Colonic mucosa (tissue), 4 donors: ENCODE measurements at regions not wholly inside any gene's neighbourhood (a gene's known extent, or its start where the extent isn't known, plus 50 kb on each side); places are given as distances from the start of the nearest gene placed in this dataset.

Experiments
- DNase-seq: peaks from one replicate; pipeline ENCODE4 v3.0.0-alpha.2; 2020
- H3K27ac ChIP-seq: fragments of 200-600 bp; one replicate; pipeline ENCODE4 v1.8.0; 2021
- H3K27me3 ChIP-seq: fragments of 200-600 bp; one replicate; pipeline ENCODE4 v1.8.0; 2021
- H3K36me3 ChIP-seq: fragments of 200-600 bp; one replicate; pipeline ENCODE4 v1.8.0; 2021
- H3K4me1 ChIP-seq: fragments of 200-600 bp; one replicate; pipeline ENCODE4 v1.8.0; 2021; ENCODE audit warnings: mild to moderate bottlenecking
- H3K4me3 ChIP-seq: fragments of 200-600 bp; one replicate; pipeline ENCODE4 v1.8.0; 2021
- H3K9ac ChIP-seq, 2 donors: one replicate each; pipeline ENCODE4 v1.7.0; 2013; ENCODE audit warnings: control low read depth in 2 of 2, low read depth in 2 of 2, low read length in 2 of 2
- H3K9me3 ChIP-seq: fragments of 200-600 bp; one replicate; pipeline ENCODE4 v1.8.0; 2021
- CTCF ChIP-seq: fragments of 200-600 bp; IDR thresholded peaks from one replicate; pipeline ENCODE4 v1.8.0; 2022; ENCODE audit warnings: antibody characterized with exemption, mild to moderate bottlenecking
- intact Hi-C: fragments of 100-400 bp; cut with DNase I; formaldehyde crosslinking; loops from one replicate; pipeline ENCODE4 v1.14.1; 2022
- donor health status: healthy.
- donor health status: DM: no; HTN: no; CAD: no.
- donor health status: DM: no; HTN: no; CAD: no.

GRCh38 chr4:107275225-107275624 is 239.1 kb upstream of the DKK2 start:
- no peak for DNase-seq
- no peak for TF ChIP-seq CTCF
- H3K36me3 ChIP-seq, result no peaks in the 10 kb centered on the region
- no peak overlapping the region for H3K4me3 ChIP-seq
- no peak overlapping the region for H3K9ac ChIP-seq
- H3K27ac ChIP-seq, result no peak overlapping the region
- no peaks in the 10 kb centered on the region for H3K9me3 ChIP-seq
- no peaks in the 10 kb centered on the region for H3K27me3 ChIP-seq
- intact Hi-C loops, result no loop called here
- H3K4me1 ChIP-seq, result no peaks in the 10 kb centered on the region

- Histone ChIP-seq H3K27me3 (no peaks in the 10 kb centered on the region), H3K4me3 (no peak overlapping the region), H3K36me3 (no peaks in the 10 kb centered on the region), H3K9me3 (no peaks in the 10 kb centered on the region), H3K9ac (no peak overlapping the region), H3K4me1 (no peaks in the 10 kb centered on the region), H3K27ac (no peak overlapping the region)
- intact Hi-C loops, result no loop called here
- TF ChIP-seq CTCF, result no peak
- DNase-seq, result no peak
These were observed 234.5 kb upstream of the DKK2 start for GRCh38 chr4:107270614-107271013.

- intact Hi-C loops, result no loop called here
- TF ChIP-seq CTCF, result no peak
- H3K4me1 ChIP-seq, result no peaks in the 10 kb centered on the region
- DNase-seq, result no peak
- H3K27me3 ChIP-seq, result no peaks in the 10 kb centered on the region
- H3K27ac ChIP-seq, result no peak overlapping the region
- no peak overlapping the region for H3K4me3 ChIP-seq
- H3K9me3 ChIP-seq, result no peaks in the 10 kb centered on the region
- H3K36me3 ChIP-seq, result no peaks in the 10 kb centered on the region
- no peak overlapping the region for H3K9ac ChIP-seq
These were observed 233.1 kb upstream of the DKK2 start for GRCh38 chr4:107269175-107269574.

GRCh38 chr4:107265859-107266258 is 229.7 kb upstream of the DKK2 start:
- no peak overlapping the region for H3K4me3 ChIP-seq
- DNase-seq, result no peak
- no peaks in the 10 kb centered on the region for H3K27me3 ChIP-seq
- no peak overlapping the region for H3K27ac ChIP-seq
- H3K9me3 ChIP-seq, result no peaks in the 10 kb centered on the region
- intact Hi-C loops, result no loop called here
- H3K36me3 ChIP-seq, result no peaks in the 10 kb centered on the region
- no peak for TF ChIP-seq CTCF
- no peak overlapping the region for H3K9ac ChIP-seq
- H3K4me1 ChIP-seq, result no peaks in the 10 kb centered on the region

GRCh38 chr4:107261241-107261874 is 225.2 kb upstream of the DKK2 start:
- Histone ChIP-seq H3K9me3 (no peaks in the 10 kb centered on the region), H3K4me1 (no peaks in the 10 kb centered on the region), H3K27me3 (no peaks in the 10 kb centered on the region), H3K27ac (no peak overlapping the region), H3K9ac (no peak overlapping the region), H3K4me3 (no peak overlapping the region), H3K36me3 (no peaks in the 10 kb centered on the region)
- intact Hi-C loops, result no loop called here
- TF ChIP-seq CTCF, result no peak
- no peak for DNase-seq
